HG02870 (cell line): ENCODE measurements at regions not wholly inside any gene's neighbourhood (a gene's known extent, or its start where the extent isn't known, plus 50 kb on each side); places are given as distances from the start of the nearest gene placed in this dataset.

Source experiments
- ATAC-seq: cut with Tn5 transposase; IDR thresholded peaks from one replicate; pipeline ENCODE4 v1.9.1; 2021; ENCODE audit warnings: mild to moderate bottlenecking, moderate library complexity; ENCODE audit not compliant: unreplicated experiment

GRCh38 chr4:111464251-111465045, 680.8 kb upstream of the FAM241A start:
- ATAC-seq: no peak

GRCh38 chr4:111466811-111467604, 678.2 kb upstream of the FAM241A start:
- ATAC-seq: no peak

- ATAC-seq: no peak
These were observed 670.3 kb upstream of the FAM241A start for GRCh38 chr4:111475001-111475400.

GRCh38 chr4:111475666-111476065, 669.6 kb upstream of the FAM241A start:
- ATAC-seq: no peak

- ATAC-seq: no peak
These were observed 664.7 kb upstream of the FAM241A start for GRCh38 chr4:111480510-111480909.

- ATAC-seq: no peak
These were observed 661.7 kb upstream of the FAM241A start for GRCh38 chr4:111483375-111484169.

- no peak for ATAC-seq
These were observed 652.8 kb upstream of the FAM241A start for GRCh38 chr4:111492496-111492895.

GRCh38 chr4:111494471-111494870, 650.8 kb upstream of the FAM241A start:
- ATAC-seq: no peak

GRCh38 chr4:111494971-111495370, 650.3 kb upstream of the FAM241A start:
- ATAC-seq: no peak

- no peak for ATAC-seq
These were observed 646.0 kb upstream of the FAM241A start for GRCh38 chr4:111499291-111499690.

- ATAC-seq: no peak
These were observed 645.5 kb upstream of the FAM241A start for GRCh38 chr4:111499706-111500105.

- no peak for ATAC-seq
These were observed 644.4 kb upstream of the FAM241A start for GRCh38 chr4:111500858-111501257.

- no peak for ATAC-seq
These were observed 643.3 kb upstream of the FAM241A start for GRCh38 chr4:111501946-111502345.

GRCh38 chr4:111502626-111503025, 642.6 kb upstream of the FAM241A start:
- ATAC-seq: no peak

- ATAC-seq: no peak
These were observed 638.5 kb upstream of the FAM241A start for GRCh38 chr4:111506706-111507105.

GRCh38 chr4:111510535-111510934, 634.7 kb upstream of the FAM241A start:
- no peak for ATAC-seq

- no peak for ATAC-seq
These were observed 633.0 kb upstream of the FAM241A start for GRCh38 chr4:111512081-111512783.

- ATAC-seq: no peak
These were observed 625.6 kb upstream of the FAM241A start for GRCh38 chr4:111519683-111520082.

GRCh38 chr4:111530446-111530845, 614.8 kb upstream of the FAM241A start:
- ATAC-seq: no peak

GRCh38 chr4:111535792-111536191, 609.5 kb upstream of the FAM241A start:
- ATAC-seq: no peak

- ATAC-seq: no peak
These were observed 608.1 kb upstream of the FAM241A start for GRCh38 chr4:111537165-111537564.
